HUDEP-2 (cell line): ENCODE measurements at regions not wholly inside any gene's neighbourhood (a gene's known extent, or its start where the extent isn't known, plus 50 kb on each side); places are given as distances from the start of the nearest gene placed in this dataset.

Experiments used
- DNase-seq, 76 experiments: peaks; one replicate each; lab custom pipeline; 2025; ENCODE audit not compliant: unreplicated experiment in 76 of 76; lab: John Stamatoyannopoulos, UW

GRCh38 chr2:144333143-144333555 lies 186.8 kb downstream of the ZEB2 start:
- no peak for DNase-seq

- peak; percentile 6 to 95 (median 86) for DNase-seq
These were observed 187.4 kb downstream of the ZEB2 start for GRCh38 chr2:144332356-144333142.

- peak in 20 of 76 experiments; percentile 32 to 88 (median 66) for DNase-seq
These were observed 188.1 kb downstream of the ZEB2 start for GRCh38 chr2:144331674-144332355.

- DNase-seq, result peak in 21 of 76 experiments; percentile 1 to 58 (median 23)
These were observed 188.8 kb downstream of the ZEB2 start for GRCh38 chr2:144330951-144331673.

- no peak for DNase-seq
These were observed 190.4 kb downstream of the ZEB2 start for GRCh38 chr2:144329472-144329871.

- DNase-seq, result no peak
These were observed 191.0 kb downstream of the ZEB2 start for GRCh38 chr2:144328938-144329337.

- DNase-seq, result no peak
These were observed 193.1 kb downstream of the ZEB2 start for GRCh38 chr2:144326825-144327224.

- no peak for DNase-seq
These were observed 194.8 kb downstream of the ZEB2 start for GRCh38 chr2:144325086-144325485.

GRCh38 chr2:144324446-144325045 lies 195.4 kb downstream of the ZEB2 start:
- no peak for DNase-seq

- DNase-seq, result no peak
These were observed 196.0 kb downstream of the ZEB2 start for GRCh38 chr2:144323946-144324345.

GRCh38 chr2:144322379-144322778 lies 197.5 kb downstream of the ZEB2 start:
- DNase-seq, result no peak

GRCh38 chr2:144320491-144320890 lies 199.4 kb downstream of the ZEB2 start:
- peak in 34 of 76 experiments; percentile 1 to 67 (median 19) for DNase-seq

- DNase-seq, result no peak
These were observed 202.7 kb downstream of the ZEB2 start for GRCh38 chr2:144317071-144317738.

GRCh38 chr2:144310889-144311608 lies 208.9 kb downstream of the ZEB2 start:
- DNase-seq, result no peak

GRCh38 chr2:144310484-144310883 lies 209.4 kb downstream of the ZEB2 start:
- no peak for DNase-seq

GRCh38 chr2:144307711-144308110 lies 212.2 kb downstream of the ZEB2 start:
- DNase-seq, result no peak

GRCh38 chr2:144304202-144304601 lies 215.7 kb downstream of the ZEB2 start:
- DNase-seq, result no peak

GRCh38 chr2:144300632-144301031 lies 219.3 kb downstream of the ZEB2 start:
- DNase-seq, result no peak

- no peak for DNase-seq
These were observed 229.6 kb downstream of the ZEB2 start for GRCh38 chr2:144290276-144290675.

- DNase-seq, result no peak
These were observed 231.5 kb downstream of the ZEB2 start for GRCh38 chr2:144288438-144288837.
